ENCODE measurements at regions not wholly inside any gene's neighbourhood (a gene's known extent, or its start where the extent isn't known, plus 50 kb on each side); places are given as distances from the start of the nearest gene placed in this dataset.

DNA sequence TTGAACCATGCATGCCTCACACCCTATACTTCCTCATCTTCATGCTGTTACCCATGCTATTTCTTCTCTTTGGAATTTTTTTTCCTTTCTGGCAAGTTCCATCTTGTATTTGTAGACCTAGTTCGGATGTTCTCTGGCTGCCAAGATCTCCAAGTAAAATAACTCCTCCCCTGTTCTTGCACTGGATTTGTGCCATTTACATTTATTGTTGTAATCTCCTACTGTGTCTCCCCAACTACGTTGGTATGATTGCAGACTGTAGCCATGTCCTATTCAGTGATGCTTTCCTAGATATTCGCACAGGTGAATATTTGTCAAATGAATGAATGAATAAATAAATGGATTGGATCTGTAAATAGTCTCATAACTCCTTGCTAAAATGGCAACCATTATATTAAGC is 546.0 kb downstream of the MN1 start:
- no peak for ATAC-seq

DNA sequence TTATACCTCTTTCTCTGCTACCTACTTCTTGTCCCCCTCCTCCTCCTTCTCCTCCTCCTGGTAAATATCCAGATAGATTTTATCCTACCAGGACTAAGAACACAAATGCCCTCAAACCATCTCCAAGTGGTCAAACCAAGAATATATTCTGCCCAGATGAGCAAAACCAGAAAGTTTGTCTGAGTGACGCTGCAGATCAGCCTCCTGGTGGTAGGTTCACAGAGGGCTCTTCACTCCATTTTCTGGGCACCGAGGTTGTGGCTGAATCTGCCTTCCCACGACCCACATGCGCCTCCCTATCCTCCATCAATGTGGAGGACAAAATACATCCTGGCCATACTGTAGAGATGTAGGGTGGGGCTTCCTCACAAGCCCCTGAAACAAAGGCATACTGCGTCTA is 543.6 kb downstream of the MN1 start:
- ATAC-seq = no peak

More for the DNA sequence above, 546.0 kb downstream of the MN1 start:
- no peak for DNase-seq (ENCODE audit: low spot score)

GRCh38 chr22:27258616-27259172 is 542.9 kb downstream of the MN1 start:
- no peak for DNase-seq (ENCODE audit: low spot score)
- no peak for ATAC-seq

More for the DNA sequence above, 543.6 kb downstream of the MN1 start:
- no peak for DNase-seq (ENCODE audit: low spot score)

GRCh38 chr22:27259433-27259832 is 542.1 kb downstream of the MN1 start:
- DNase-seq (ENCODE audit: low spot score) = no peak
- ATAC-seq = no peak

DNA sequence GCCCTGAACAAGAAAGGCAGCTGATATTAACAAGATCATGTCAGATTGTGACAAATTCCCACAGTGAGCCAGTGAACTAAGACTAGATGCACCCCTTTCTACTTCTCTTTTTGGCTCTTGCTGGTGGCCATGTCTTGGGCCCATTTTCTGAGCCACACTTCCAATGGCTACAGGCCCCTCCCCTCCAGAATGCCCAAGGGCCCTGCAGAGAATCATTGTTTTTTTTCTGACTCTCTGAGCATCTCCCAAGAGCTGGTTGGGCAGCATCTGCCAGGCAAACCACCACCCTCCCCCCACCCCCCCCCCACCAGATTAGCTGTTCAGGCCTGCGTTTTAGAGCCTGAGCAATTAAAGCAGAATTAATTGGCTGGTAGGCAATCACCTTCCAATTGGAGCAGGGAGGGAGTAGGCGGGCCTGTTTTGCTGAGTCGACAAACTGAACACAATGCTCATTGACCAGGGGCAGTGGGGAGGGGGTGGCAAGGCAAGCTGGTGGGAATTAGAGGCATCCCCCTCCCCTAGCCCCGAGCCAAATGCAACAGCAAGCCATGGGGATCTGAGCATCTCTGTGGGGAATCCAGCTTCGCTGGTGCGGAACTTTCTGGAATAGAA is 541.4 kb downstream of the MN1 start:
- DNase-seq (ENCODE audit: low spot score) (no peak), ATAC-seq (no peak)

- no peak for DNase-seq (ENCODE audit: low spot score)
- no peak for ATAC-seq
These were observed 539.2 kb downstream of the MN1 start for GRCh38 chr22:27262361-27262760.

GRCh38 chr22:27264184-27264583 is 537.4 kb downstream of the MN1 start:
- DNase-seq (ENCODE audit: low spot score) (no peak), ATAC-seq (no peak)

DNA sequence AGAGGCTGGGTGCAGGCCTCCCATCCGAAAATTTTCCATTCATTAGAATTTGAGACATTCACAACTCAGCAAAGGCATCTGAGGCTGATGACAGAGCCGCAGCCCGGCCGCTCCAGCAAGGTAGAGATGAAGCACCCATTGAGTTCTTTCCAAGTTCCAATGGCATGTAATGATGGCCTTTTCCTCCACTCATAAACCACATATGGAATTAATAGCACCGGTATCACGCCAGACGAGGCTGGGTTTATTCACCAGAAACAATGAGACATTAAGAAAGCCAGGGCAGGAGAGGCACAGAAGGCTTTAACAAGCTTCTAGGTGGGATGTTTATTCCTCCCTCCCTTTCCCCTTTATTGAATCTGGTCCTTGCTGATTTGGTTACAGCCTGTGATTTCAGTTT is 534.4 kb downstream of the MN1 start:
- no peak for ATAC-seq
- DNase-seq (ENCODE audit: low spot score) = no peak

DNA sequence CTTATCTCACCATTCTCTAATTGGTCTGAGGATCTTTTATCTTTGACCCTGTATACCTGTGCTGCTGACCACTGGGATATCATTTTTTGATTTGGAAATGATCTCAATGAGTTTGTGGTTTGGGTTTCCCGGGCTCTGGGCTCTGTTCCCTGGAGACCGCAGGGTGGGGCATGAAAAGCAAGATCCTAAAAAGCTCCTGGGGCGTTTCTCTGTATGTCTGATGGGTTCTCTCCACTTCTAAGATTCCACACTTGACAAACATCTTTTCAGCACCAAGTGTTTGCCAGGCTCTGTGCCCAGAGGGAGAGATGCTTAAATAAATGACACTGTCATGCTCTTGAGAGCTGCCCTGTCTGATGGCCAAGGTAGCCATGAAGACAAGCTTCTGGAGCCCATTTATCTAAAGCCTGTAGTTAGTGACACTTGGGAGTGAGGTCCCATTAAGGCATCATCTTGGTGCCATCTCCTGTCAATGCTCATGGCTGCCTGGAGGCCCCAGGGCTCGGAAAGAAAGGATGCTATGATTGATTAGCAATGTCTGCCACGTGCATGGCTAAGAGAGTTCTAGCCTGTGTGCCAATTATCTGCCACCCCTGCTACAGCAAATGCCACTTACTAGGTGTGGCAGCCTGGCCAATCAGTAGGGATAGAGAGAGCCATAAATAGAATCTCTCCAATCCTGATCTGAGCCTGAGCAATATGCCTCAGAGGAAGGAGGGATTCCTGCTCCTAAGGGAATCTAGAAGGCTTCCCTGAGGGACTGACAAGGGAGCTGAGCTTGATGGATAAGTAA is 531.6 kb downstream of the MN1 start:
- no peak for ATAC-seq
- DNase-seq (ENCODE audit: low spot score) = no peak

DNA sequence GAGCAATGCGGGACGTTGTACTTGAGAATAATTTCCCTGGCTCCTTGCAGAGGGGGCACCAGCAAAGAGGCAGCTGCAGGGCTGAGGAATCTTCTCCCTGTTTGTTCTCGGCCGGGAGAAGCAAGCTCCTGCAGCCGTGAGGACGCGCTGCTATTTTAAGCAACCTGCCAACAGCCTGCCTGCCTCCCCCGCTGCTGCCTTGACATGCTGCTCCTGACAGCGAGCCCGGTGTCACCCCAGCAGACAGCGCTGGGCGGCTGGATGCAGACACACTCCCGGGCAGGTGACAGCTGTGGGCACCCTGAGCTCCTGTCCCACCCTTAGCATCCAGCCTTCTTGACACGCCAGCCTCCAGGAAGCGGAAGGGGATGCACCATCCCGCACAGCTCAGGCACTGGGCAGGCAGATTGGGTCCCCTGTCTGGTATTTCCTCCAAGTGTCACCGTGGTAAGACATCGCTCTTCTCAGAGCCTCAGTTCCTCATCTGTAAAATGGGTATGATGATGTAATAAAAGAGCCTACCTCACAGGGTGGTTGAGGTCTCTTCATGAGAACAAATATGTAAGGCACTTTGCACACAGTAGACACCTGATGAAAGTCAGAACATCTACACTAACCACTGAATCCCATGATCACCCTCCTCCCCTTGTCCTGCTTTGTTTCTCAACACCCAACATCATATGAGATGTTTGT is 530.6 kb downstream of the MN1 start:
- no peak for DNase-seq (ENCODE audit: low spot score)
- ATAC-seq = no peak

DNA sequence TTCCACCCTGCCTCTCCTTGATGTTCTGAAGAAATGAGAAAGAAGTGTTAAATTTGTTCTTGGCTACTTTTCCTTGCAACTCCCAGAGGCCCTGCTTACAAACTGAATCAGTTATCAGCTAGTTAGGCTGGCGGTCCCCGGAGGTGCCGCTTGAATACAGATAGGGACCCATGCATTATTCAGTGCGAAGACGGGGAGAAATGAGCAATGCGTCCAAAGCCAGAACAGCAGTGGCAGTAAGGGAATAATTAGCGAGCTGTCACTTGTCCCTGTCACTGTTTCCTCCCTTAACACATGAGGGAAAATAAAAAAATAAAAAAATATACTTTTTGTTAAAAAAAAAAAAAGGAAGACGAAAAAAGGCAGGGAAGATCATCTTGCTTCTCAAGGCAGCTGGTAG is 528.1 kb downstream of the MN1 start:
- DNase-seq (ENCODE audit: low spot score) (no peak), ATAC-seq (no peak)

DNA sequence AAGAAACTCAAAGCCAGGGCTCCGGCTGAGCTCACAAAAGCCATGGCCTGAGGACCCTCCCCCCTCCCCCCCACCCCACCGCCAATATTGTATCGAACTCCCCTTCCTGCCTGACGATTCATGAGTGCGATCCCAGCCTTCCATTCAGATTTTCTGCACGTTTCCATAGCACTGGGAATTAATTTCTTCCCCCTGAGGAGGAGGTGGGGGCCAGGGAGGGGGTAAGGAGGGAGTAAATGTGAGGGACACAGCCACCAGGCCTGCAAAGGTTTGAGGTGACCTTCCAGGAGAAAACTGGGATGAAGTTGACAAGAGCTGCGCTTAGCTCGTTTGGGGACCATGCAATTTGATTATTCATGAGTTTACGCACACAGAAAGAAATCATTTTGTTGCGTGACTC is 527.7 kb downstream of the MN1 start:
- no peak for DNase-seq (ENCODE audit: low spot score)
- no peak for ATAC-seq

DNA sequence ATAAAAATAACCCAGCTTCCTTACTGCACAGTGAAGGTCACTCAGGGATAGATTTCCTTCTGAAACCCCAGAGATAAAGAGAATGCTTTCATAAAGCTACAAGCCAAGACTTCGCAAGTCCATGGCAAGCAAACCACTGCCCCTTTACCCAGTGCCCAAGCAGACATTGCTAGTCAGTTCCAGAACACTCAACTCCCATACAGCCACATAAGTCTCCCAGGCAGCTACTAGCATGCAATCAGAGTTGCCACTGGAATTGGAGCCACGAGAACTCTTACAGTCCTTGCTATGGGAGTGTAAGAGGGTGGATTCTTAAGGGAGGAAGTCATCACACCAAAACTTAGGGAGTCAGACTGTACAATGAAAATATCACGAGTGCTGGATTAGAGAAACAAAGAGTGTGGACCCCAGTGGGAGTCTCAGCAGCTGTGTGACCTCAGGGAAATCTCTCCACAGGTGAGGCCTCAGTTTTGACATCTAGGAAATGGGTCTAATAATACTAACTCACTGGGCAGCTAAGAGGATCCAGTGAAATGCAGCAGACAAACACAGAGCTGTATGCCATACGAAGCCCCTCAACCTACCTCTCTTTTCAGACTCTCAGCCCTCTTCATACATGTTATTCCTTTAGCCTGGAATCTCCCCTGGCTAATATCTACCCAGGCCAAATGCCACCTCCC is 526.6 kb downstream of the MN1 start:
- ATAC-seq (no peak), DNase-seq (ENCODE audit: low spot score) (no peak)

DNA sequence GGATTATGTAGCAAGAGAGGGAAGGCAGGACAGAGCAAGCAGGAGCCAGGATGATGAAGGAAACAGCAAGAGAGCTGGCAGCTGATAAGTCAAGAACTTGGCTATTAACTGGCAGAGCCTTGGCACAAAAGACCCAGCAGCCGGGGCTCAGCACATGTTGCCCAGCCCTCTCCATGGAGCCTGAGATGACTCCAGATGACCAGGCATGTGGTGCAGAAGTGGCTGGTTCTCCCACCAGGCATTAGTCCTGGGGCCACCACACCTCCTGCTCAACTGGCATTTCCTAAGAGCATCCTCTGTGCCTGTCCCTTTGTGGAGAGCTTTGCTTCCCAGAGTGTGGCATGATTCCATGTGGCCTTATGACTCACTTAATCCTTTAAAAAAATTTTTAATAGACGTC is 522.6 kb downstream of the MN1 start:
- DNase-seq (ENCODE audit: low spot score) (no peak), ATAC-seq (no peak)

- DNase-seq (ENCODE audit: low spot score) (no peak), ATAC-seq (no peak)
These were observed 518.3 kb downstream of the MN1 start for GRCh38 chr22:27283240-27283639.

DNA sequence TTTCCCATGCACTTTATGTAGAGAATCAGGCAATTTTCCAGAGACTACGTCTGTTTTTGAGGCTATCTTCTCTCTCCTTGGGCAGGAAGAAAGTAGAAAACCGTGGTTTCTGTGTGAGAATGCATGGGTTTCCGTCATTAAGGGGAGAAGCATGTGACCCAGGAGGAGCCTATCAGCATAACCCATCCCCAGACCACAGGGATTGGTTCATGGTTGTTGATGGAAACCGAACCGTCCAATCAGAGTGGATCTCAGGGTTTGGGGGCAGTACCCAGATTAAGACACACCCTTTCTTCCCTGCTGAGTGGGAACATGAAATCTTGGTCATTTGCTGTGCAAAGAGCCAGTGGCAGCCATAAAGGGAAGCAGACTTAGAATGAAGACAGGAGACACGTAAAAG is 517.8 kb downstream of the MN1 start:
- no peak for ATAC-seq
- no peak for DNase-seq (ENCODE audit: low spot score)

DNA sequence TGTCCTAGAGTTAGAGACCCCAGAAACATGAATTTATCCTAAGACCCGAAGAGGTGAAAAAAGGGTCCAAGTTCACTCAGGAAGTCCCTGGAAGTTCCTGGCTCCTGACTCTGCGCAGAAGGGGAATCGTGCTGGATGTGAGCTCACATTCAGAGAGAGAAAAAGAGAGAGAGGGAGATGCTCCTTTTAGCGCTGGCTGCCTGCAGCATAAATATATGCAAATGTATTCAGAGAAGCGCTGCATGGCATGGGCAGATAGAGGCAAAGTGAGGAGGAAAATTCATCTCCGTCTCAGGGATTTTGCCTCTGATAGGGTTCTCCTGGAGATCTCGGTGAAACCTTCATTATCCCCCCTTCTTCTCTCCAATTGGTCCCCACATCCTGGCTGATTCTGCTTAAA is 517.2 kb downstream of the MN1 start:
- DNase-seq (ENCODE audit: low spot score) = no peak
- ATAC-seq = no peak

DNA sequence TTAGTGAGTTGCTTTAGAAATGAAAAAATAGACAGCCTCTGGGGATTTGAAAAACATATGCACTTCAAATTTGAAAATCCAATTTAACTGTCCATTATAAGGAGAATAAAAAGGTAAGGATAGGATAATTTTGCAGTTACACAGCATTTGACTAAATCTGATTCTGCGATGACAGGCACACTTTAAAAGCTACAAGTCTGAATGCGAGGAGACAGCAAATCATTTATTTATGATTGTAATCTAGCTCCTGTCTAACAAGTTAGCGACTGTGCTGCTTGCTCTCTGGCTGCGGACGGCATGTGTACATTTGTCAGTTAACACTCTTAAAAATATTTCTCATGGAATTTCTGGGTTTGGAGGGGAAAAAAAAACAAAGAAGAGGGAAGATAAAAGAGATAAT is 514.8 kb downstream of the MN1 start:
- no peak for DNase-seq (ENCODE audit: low spot score)
- no peak for ATAC-seq

GRCh38 chr22:27292542-27293299 is 508.8 kb downstream of the MN1 start:
- DNase-seq (ENCODE audit: low spot score) (no peak), ATAC-seq (no peak)

- DNase-seq (ENCODE audit: low spot score) = no peak
- no peak for ATAC-seq
These were observed 507.7 kb downstream of the MN1 start for GRCh38 chr22:27293721-27294445.

Measured in left lobe of liver (tissue), 2 donors.